Activated CD8-positive, alpha-beta T cell treated with anti-CD3 and anti-CD28 coated beads for 36 hours (primary cell): ENCODE measurements at regions not wholly inside any gene's neighbourhood (a gene's known extent, or its start where the extent isn't known, plus 50 kb on each side); places are given as distances from the start of the nearest gene placed in this dataset.

Experiments used
- ATAC-seq: fragments of 200-7000 bp; cut with Tn5 transposase; one replicate; pipeline ENCODE4 v1.10.0; 2021; ENCODE audit warnings: mild to moderate bottlenecking, moderate library complexity
- CTCF ChIA-PET: fragments of 350-600 bp; sonication (Branson Sonifier 250); formaldehyde crosslinking; loops from one replicate; lab custom pipeline; 2021; ENCODE audit warnings: antibody characterized with exemption; lab: Charles Lee
- POLR2A ChIA-PET: fragments of 350-600 bp; sonication (Branson Sonifier 250); formaldehyde crosslinking; loops from one replicate; lab custom pipeline; 2021; ENCODE audit warnings: antibody characterized with exemption; lab: Charles Lee
- DNase-seq: peaks from one replicate; pipeline ENCODE4 v3.0.0-alpha.2; 2020
- H3K27ac Mint-ChIP-seq: one replicate; pipeline ENCODE4 v1.8.0; 2021; ENCODE audit warnings: mild to moderate bottlenecking, mixed read lengths
- H3K27me3 Mint-ChIP-seq: one replicate; pipeline ENCODE4 v1.8.0; 2021; ENCODE audit warnings: mixed read lengths
- H3K36me3 Mint-ChIP-seq: one replicate; pipeline ENCODE4 v1.8.0; 2021; ENCODE audit warnings: low read depth, mixed read lengths
- H3K4me1 Mint-ChIP-seq: one replicate; pipeline ENCODE4 v1.8.0; 2021; ENCODE audit warnings: low read depth, mixed read lengths
- H3K4me3 Mint-ChIP-seq: one replicate; pipeline ENCODE4 v1.8.0; 2021; ENCODE audit warnings: mild to moderate bottlenecking, moderate library complexity, mixed read lengths
- H3K9me3 Mint-ChIP-seq: one replicate; pipeline ENCODE4 v1.8.0; 2021; ENCODE audit warnings: mixed read lengths
- CTCF ChIP-seq: fragments of 200-600 bp; IDR thresholded peaks from one replicate; pipeline ENCODE4 v1.8.0; 2022; ENCODE audit warnings: antibody characterized with exemption, mild to moderate bottlenecking
- intact Hi-C: fragments of 100-400 bp; cut with micrococcal nuclease; formaldehyde crosslinking; loops from one replicate; pipeline ENCODE4 v1.10.0; 2022

- no peaks in the 10 kb centered on the region for H3K36me3 Mint-ChIP-seq
- CTCF ChIA-PET: no interaction called here
- no peak for TF ChIP-seq CTCF
- DNase-seq: no peak
- peaks cover 3% of the 10 kb centered on the region for H3K9me3 Mint-ChIP-seq
- H3K4me3 Mint-ChIP-seq: no peak overlapping the region
- ATAC-seq: no peak
- POLR2A ChIA-PET: no interaction called here
- H3K27me3 Mint-ChIP-seq: no peaks in the 10 kb centered on the region
- H3K4me1 Mint-ChIP-seq: no peaks in the 10 kb centered on the region
- intact Hi-C loops: no loop called here
- no peak overlapping the region for H3K27ac Mint-ChIP-seq
Measured at GRCh38 chr2:58796239-58796910, 555.2 kb upstream of the FANCL start.

GRCh38 chr2:58794916-58795315 lies 553.8 kb upstream of the FANCL start:
- Mint-ChIP-seq H3K27me3 (no peaks in the 10 kb centered on the region), H3K27ac (no peak overlapping the region), H3K4me1 (no peaks in the 10 kb centered on the region), H3K4me3 (no peak overlapping the region), H3K36me3 (no peaks in the 10 kb centered on the region), H3K9me3 (peaks cover 3% of the 10 kb centered on the region)
- TF ChIP-seq CTCF: no peak
- ATAC-seq (no peak), DNase-seq (no peak)
- intact Hi-C loops: no loop called here
- ChIA-PET CTCF (no interaction called here), POLR2A (no interaction called here)

- intact Hi-C loops: no loop called here
- H3K4me1 Mint-ChIP-seq: no peaks in the 10 kb centered on the region
- ChIA-PET CTCF (no interaction called here), POLR2A (interaction anchor here (0.7 kb wide), 1 partner anchor 44 kb away, joined by 3 read pairs; no protein-coding TSS in a partner anchor)
- no peak overlapping the region for H3K4me3 Mint-ChIP-seq
- ATAC-seq (no peak), DNase-seq (no peak)
- no peaks in the 10 kb centered on the region for H3K27me3 Mint-ChIP-seq
- no peaks in the 10 kb centered on the region for H3K36me3 Mint-ChIP-seq
- no peak for TF ChIP-seq CTCF
- no peak overlapping the region for H3K27ac Mint-ChIP-seq
- peaks cover 3% of the 10 kb centered on the region for H3K9me3 Mint-ChIP-seq
Measured at GRCh38 chr2:58794103-58794502, 553.0 kb upstream of the FANCL start.

GRCh38 chr2:58788402-58788801 lies 547.3 kb upstream of the FANCL start:
- TF ChIP-seq CTCF: no peak
- CTCF ChIA-PET: no interaction called here
- Mint-ChIP-seq H3K27me3 (no peaks in the 10 kb centered on the region), H3K36me3 (no peaks in the 10 kb centered on the region), H3K4me1 (no peaks in the 10 kb centered on the region), H3K9me3 (peaks cover 3% of the 10 kb centered on the region), H3K27ac (no peak overlapping the region), H3K4me3 (no peak overlapping the region)
- POLR2A ChIA-PET: no interaction called here
- DNase-seq: no peak
- intact Hi-C loops: no loop called here
- no peak for ATAC-seq

GRCh38 chr2:58770846-58771245 lies 529.7 kb upstream of the FANCL start:
- CTCF ChIA-PET: no interaction called here
- Mint-ChIP-seq H3K27me3 (peaks cover 4% of the 10 kb centered on the region), H3K27ac (no peak overlapping the region), H3K36me3 (no peaks in the 10 kb centered on the region), H3K4me1 (no peaks in the 10 kb centered on the region), H3K9me3 (no peaks in the 10 kb centered on the region), H3K4me3 (no peak overlapping the region)
- intact Hi-C loops: no loop called here
- DNase-seq (no peak), ATAC-seq (no peak)
- POLR2A ChIA-PET: no interaction called here
- no peak for TF ChIP-seq CTCF
